ENCODE measurements at regions not wholly inside any gene's neighbourhood (a gene's known extent, or its start where the extent isn't known, plus 50 kb on each side); places are given as distances from the start of the nearest gene placed in this dataset.

GRCh38 chr22:47782328-47783075 lies 1020.1 kb downstream of the TBC1D22A start:
- POLR2A ChIA-PET: no interaction called here
- Histone ChIP-seq H3K4me3 (replicated peaks in 1 of 3; ENCODE audit: insufficient read depth in 1 of 3, low read depth in 2 of 3, low read length in 3 of 3) (no peak overlapping the region), H3K79me2 (ENCODE audit: insufficient read depth, low read length) (no peaks in the 10 kb centered on the region), H2AFZ (ENCODE audit: low read length) (no peak overlapping the region), H3K9ac (ENCODE audit: insufficient read depth, low read depth, low read length) (no peak overlapping the region), H3K36me3 (replicated peaks in 1 of 2; ENCODE audit: control insufficient read depth in 1 of 2, insufficient read depth in 2 of 2, low read length in 2 of 2) (no peaks in the 10 kb centered on the region), H3K9me3 (ENCODE audit: low read length) (no peaks in the 10 kb centered on the region), H3K4me2 (ENCODE audit: low read depth, low read length) (no peak overlapping the region), H3K27me3 (ENCODE audit: control insufficient read depth in 1 of 2, insufficient read depth in 2 of 2, low read length in 2 of 2) (peaks cover 1 to 24% of the 10 kb centered on the region in 2 experiments; a peak in 1 of 5 replicates), H3K27ac (ENCODE audit: extremely low read length, insufficient read depth, low read length) (no peak overlapping the region), H3K4me1 (ENCODE audit: insufficient read depth, low read length) (no peaks in the 10 kb centered on the region), H4K20me1 (ENCODE audit: insufficient read depth, low read length) (no peaks in the 10 kb centered on the region)
- FAIRE-seq: no peak
- WGBS (ENCODE audit: low lambda C conversion rate): 19% methylated on average over 12 of the region's 15 CpGs
- no TSS peak for BruUV-seq (replicated peaks)
- CTCF ChIA-PET (ENCODE audit: low intra/inter-chr PET ratio, low total read pairs): no interaction called here
- no peak for DNase-seq (ENCODE audit: low spot score)
- no peak for ATAC-seq
- intact Hi-C loops (cut with micrococcal nuclease; ENCODE audit: unreplicated experiment): no loop called here
- in situ Hi-C loops (cut with HindIII; ENCODE audit: extremely low pct_ligation_motif_present, low pct_unique_long_range_greater_than_20kb): no loop called here
- TF ChIP-seq, protein P1, sequence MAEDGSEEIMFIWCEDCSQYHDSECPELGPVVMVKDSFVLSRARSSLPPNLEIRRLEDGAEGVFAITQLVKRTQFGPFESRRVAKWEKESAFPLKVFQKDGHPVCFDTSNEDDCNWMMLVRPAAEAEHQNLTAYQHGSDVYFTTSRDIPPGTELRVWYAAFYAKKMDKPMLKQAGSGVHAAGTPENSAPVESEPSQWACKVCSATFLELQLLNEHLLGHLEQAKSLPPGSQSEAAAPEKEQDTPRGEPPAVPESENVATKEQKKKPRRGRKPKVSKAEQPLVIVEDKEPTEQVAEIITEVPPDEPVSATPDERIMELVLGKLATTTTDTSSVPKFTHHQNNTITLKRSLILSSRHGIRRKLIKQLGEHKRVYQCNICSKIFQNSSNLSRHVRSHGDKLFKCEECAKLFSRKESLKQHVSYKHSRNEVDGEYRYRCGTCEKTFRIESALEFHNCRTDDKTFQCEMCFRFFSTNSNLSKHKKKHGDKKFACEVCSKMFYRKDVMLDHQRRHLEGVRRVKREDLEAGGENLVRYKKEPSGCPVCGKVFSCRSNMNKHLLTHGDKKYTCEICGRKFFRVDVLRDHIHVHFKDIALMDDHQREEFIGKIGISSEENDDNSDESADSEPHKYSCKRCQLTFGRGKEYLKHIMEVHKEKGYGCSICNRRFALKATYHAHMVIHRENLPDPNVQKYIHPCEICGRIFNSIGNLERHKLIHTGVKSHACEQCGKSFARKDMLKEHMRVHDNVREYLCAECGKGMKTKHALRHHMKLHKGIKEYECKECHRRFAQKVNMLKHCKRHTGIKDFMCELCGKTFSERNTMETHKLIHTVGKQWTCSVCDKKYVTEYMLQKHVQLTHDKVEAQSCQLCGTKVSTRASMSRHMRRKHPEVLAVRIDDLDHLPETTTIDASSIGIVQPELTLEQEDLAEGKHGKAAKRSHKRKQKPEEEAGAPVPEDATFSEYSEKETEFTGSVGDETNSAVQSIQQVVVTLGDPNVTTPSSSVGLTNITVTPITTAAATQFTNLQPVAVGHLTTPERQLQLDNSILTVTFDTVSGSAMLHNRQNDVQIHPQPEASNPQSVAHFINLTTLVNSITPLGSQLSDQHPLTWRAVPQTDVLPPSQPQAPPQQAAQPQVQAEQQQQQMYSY (CRISPR knock-in tag; IDR thresholded peaks at IDR 0.05): no peak
- TF ChIP-seq KLF15 (CRISPR knock-in tag; IDR thresholded peaks at IDR 0.05; ENCODE audit: borderline replicate concordance) (no peak), HOMEZ (CRISPR knock-in tag; IDR thresholded peaks at IDR 0.05; ENCODE audit: low read depth) (no peak), UBTF (CRISPR knock-in tag; IDR thresholded peaks at IDR 0.05) (no peak), ZNF724P (CRISPR knock-in tag; IDR thresholded peaks at IDR 0.05; ENCODE audit: borderline replicate concordance) (no peak), IRF2 (CRISPR knock-in tag; IDR thresholded peaks at IDR 0.05) (no peak), SMYD3 (CRISPR knock-in tag; IDR thresholded peaks at IDR 0.05) (no peak), ZNF816 (CRISPR knock-in tag; IDR thresholded peaks at IDR 0.05; ENCODE audit: borderline replicate concordance) (no peak), MTF2 (CRISPR knock-in tag; IDR thresholded peaks at IDR 0.05; ENCODE audit: borderline replicate concordance) (no peak), ZNF549 (CRISPR knock-in tag; IDR thresholded peaks at IDR 0.05) (no peak), HNRNPL (IDR thresholded peaks at IDR 0.05; ENCODE audit: low read depth, low read length) (no peak), SP1 (IDR thresholded peaks at IDR 0.05) (no peak), SP1 (CRISPR knock-in tag; IDR thresholded peaks at IDR 0.05) (no peak), ZNF652 (CRISPR knock-in tag; IDR thresholded peaks at IDR 0.05; ENCODE audit: borderline replicate concordance, low read depth) (no peak)
- TF ChIP-seq, protein P2, sequence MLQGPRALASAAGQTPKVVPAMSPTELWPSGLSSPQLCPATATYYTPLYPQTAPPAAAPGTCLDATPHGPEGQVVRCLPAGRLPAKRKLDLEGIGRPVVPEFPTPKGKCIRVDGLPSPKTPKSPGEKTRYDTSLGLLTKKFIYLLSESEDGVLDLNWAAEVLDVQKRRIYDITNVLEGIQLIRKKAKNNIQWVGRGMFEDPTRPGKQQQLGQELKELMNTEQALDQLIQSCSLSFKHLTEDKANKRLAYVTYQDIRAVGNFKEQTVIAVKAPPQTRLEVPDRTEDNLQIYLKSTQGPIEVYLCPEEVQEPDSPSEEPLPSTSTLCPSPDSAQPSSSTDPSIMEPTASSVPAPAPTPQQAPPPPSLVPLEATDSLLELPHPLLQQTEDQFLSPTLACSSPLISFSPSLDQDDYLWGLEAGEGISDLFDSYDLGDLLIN (CRISPR knock-in tag; IDR thresholded peaks at IDR 0.05; ENCODE audit: borderline replicate concordance): no peak

Data from HepG2 (cell line).